HepG2 (cell line): ENCODE measurements at regions not wholly inside any gene's neighbourhood (a gene's known extent, or its start where the extent isn't known, plus 50 kb on each side); places are given as distances from the start of the nearest gene placed in this dataset.

Experiments used
- AGO2 ChIP-seq: fragments of 200-400 bp; formaldehyde crosslinking; optimal IDR thresholded peaks from 2 replicates; pipeline ENCODE3; 2017; ENCODE audit warnings: mild to moderate bottlenecking, low read depth, low read length, moderate library complexity
- ATF1 ChIP-seq: IDR thresholded peaks from 2 replicates; pipeline ENCODE4 v1.6.1; 2016; ENCODE audit warnings: mild to moderate bottlenecking, control low read depth
- GABPA ChIP-seq, 2 experiments: IDR thresholded peaks; 2 replicates each; pipeline ENCODE4 v1.6.1; 2011 to 2016; ENCODE audit warnings: low read depth in 2 of 2, low read length in 1 of 2, missing biosample characterization in 1 of 2, missing genetic modification characterization in 1 of 2
- GFI1 ChIP-seq: sonication (generic); formaldehyde crosslinking; IDR thresholded peaks from 2 replicates; pipeline ENCODE4 v1.5.0; 2020; ENCODE audit warnings: missing genetic modification reagents, mild to moderate bottlenecking, borderline replicate concordance
- HDAC1 ChIP-seq: sonication (generic); formaldehyde crosslinking; IDR thresholded peaks from 2 replicates; pipeline ENCODE4 v1.5.1; 2020; ENCODE audit warnings: mild to moderate bottlenecking, missing genetic modification reagents
- HMG20B ChIP-seq: conservative IDR thresholded peaks from 2 replicates; pipeline ENCODE4 v1.6.1; 2016; ENCODE audit warnings: missing genetic modification reagents, missing compliant biosample characterization
- HMGXB4 ChIP-seq, 2 experiments: sonication (generic) in 1 of 2; formaldehyde crosslinking in 1 of 2; IDR thresholded peaks; 2 replicates each; pipeline versions ENCODE4 v1.4.0 to v1.6.1; 2018 to 2020; ENCODE audit warnings: missing genetic modification reagents in 2 of 2, borderline replicate concordance in 1 of 2, low read depth in 1 of 2, mild to moderate bottlenecking in 1 of 2, missing biosample characterization in 1 of 2
- IKZF4 ChIP-seq: sonication (generic); formaldehyde crosslinking; IDR thresholded peaks from 2 replicates; pipeline ENCODE4 v1.5.1; 2020; ENCODE audit warnings: borderline replicate concordance, mild to moderate bottlenecking, low read depth, missing genetic modification reagents; ENCODE audit errors: not compliant biosample characterization
- MED13 ChIP-seq: sonication (generic); formaldehyde crosslinking; IDR thresholded peaks from 2 replicates; pipeline ENCODE4 v1.5.0; 2020; ENCODE audit warnings: missing genetic modification reagents
- MEIS2 ChIP-seq: sonication (generic); formaldehyde crosslinking; IDR thresholded peaks from 2 replicates; pipeline ENCODE4 v1.9.0; 2021; ENCODE audit warnings: mild to moderate bottlenecking, missing genetic modification reagents
- MLX ChIP-seq: IDR thresholded peaks from 2 replicates; pipeline ENCODE4 v1.6.1; 2016
- NCOR1 ChIP-seq: fragments of 200-600 bp; sonication (generic); IDR thresholded peaks from 2 replicates; pipeline ENCODE4 v1.7.0; 2017; ENCODE audit warnings: antibody characterized with exemption, low read length, borderline replicate concordance
- NFAT5 ChIP-seq: sonication (generic); formaldehyde crosslinking; IDR thresholded peaks from 2 replicates; pipeline ENCODE4 v1.4.0; 2020; ENCODE audit warnings: missing genetic modification reagents
- NFE2L1 ChIP-seq: sonication (generic); formaldehyde crosslinking; IDR thresholded peaks from 2 replicates; pipeline ENCODE4 v1.4.0; 2020; ENCODE audit warnings: missing genetic modification reagents, mild to moderate bottlenecking, borderline replicate concordance
- NFIC ChIP-seq: IDR thresholded peaks from 2 replicates; pipeline ENCODE4 v1.6.1; 2012; ENCODE audit warnings: mild to moderate bottlenecking, low read length, inconsistent platforms
- NFRKB ChIP-seq: fragments of 450-650 bp; IDR thresholded peaks from 2 replicates; pipeline ENCODE4 v1.6.1; 2017
- RBFOX2 ChIP-seq: fragments of 200-400 bp; formaldehyde crosslinking; IDR thresholded peaks from 2 replicates; pipeline ENCODE4 v1.6.1; 2017; ENCODE audit warnings: low read depth, mild to moderate bottlenecking, low read length
- RFX3 ChIP-seq: IDR thresholded peaks from 2 replicates; pipeline ENCODE4 v1.6.1; 2016; ENCODE audit warnings: missing biosample characterization, missing genetic modification reagents
- SALL1 ChIP-seq: sonication (generic); formaldehyde crosslinking; IDR thresholded peaks from 2 replicates; pipeline ENCODE4 v1.8.0; 2022; ENCODE audit warnings: mild to moderate bottlenecking, missing genetic modification reagents
- SIX4 ChIP-seq: sonication (generic); formaldehyde crosslinking; IDR thresholded peaks from 2 replicates; pipeline ENCODE4 v1.4.0; 2020; ENCODE audit warnings: missing genetic modification reagents
- ZKSCAN8 ChIP-seq: IDR thresholded peaks from 2 replicates; pipeline ENCODE4 v1.6.1; 2016; ENCODE audit warnings: borderline replicate concordance, missing genetic modification reagents, missing compliant biosample characterization
- ZMYM4 ChIP-seq: sonication (generic); formaldehyde crosslinking; IDR thresholded peaks from 2 replicates; pipeline ENCODE4 v1.8.1; 2023; ENCODE audit warnings: mild to moderate bottlenecking, missing genetic modification reagents
- ZNF670 ChIP-seq: sonication (generic); formaldehyde crosslinking; IDR thresholded peaks from 2 replicates; pipeline ENCODE4 v1.8.0; 2022; ENCODE audit warnings: mild to moderate bottlenecking, missing genetic modification reagents, borderline replicate concordance

GRCh38 chr12:46473634-46474329, 101.2 kb upstream of the SLC38A2 start (continued):
- TF ChIP-seq NCOR1 (peak; percentile 30; the same call in 1 of the 2 replicates), ZKSCAN8 (CRISPR knock-in tag) (peak; percentile 80; the same call in 1 of the 2 replicates), MED13 (CRISPR knock-in tag) (peak; percentile 93), ATF1 (CRISPR knock-in tag) (peak; percentile 57; the same call in 1 of the 2 replicates), RBFOX2 (peak; percentile 68), NFRKB (no peak), RFX3 (CRISPR knock-in tag) (no peak), HMGXB4 (CRISPR knock-in tag; IDR thresholded peaks at IDR 0.05; ENCODE audit: borderline replicate concordance in 1 of 2, low read depth in 1 of 2) (peak in 1 of 2 experiments; percentile 17; a peak in 1 of 4 replicates), GABPA (IDR thresholded peaks at IDR 0.05; ENCODE audit: low read depth, low read length) (no peak), GABPA (CRISPR knock-in tag; IDR thresholded peaks at IDR 0.05; ENCODE audit: low read depth) (peak; percentile 11; the same call in 1 of the 2 replicates), MLX (CRISPR knock-in tag) (peak; percentile 27; the same call in 1 of the 2 replicates), ZMYM4 (CRISPR knock-in tag) (peak; percentile 75), GFI1 (CRISPR knock-in tag) (peak; percentile 75), IKZF4 (no peak), NFIC (peak; percentile 96), AGO2 (no peak), SALL1 (CRISPR knock-in tag) (peak; percentile 86; the same call in 1 of the 2 replicates), HDAC1 (CRISPR knock-in tag) (peak; percentile 64; the same call in 1 of the 2 replicates), SIX4 (CRISPR knock-in tag) (peak; percentile 65; the same call in 1 of the 2 replicates), NFAT5 (CRISPR knock-in tag) (no peak), HMG20B (CRISPR knock-in tag) (0 out of 2 replicates have a peak, but pooled peaks have one; percentile 59), ZNF670 (CRISPR knock-in tag) (peak; percentile 24; the same call in 1 of the 2 replicates), NFE2L1 (CRISPR knock-in tag) (no peak), MEIS2 (CRISPR knock-in tag) (peak; percentile 64)
